ENCODE measurements at regions not wholly inside any gene's neighbourhood (a gene's known extent, or its start where the extent isn't known, plus 50 kb on each side); places are given as distances from the start of the nearest gene placed in this dataset.

- peak in 5 of 8 experiments; percentile 67 to 83 (median 77) for ATAC-seq (replicated peaks in 6 of 8)
- Histone ChIP-seq H3K4me1 (replicated peaks in 1 of 2) (peaks cover 0 to 19% of the 10 kb centered on the region in 2 donors), H3K27ac (no peak overlapping the region), H3K4me3 (no peak overlapping the region)
- 0 to 80% (median 38%) methylated on average over 1 of the region's 1 CpG; no CpG with 5 or more reads in 3 of the 10 experiments for WGBS, 10 experiments
- in situ Hi-C loops (cut with MboI; ENCODE audit: low pct_unique_long_range_greater_than_20kb in 2 of 9, low sequenced_read_pairs in 9 of 9, unreplicated experiment in 9 of 9), result no loop called here
Observed at GRCh38 chr12:75591628-75592027, 80.2 kb upstream of the KRR1 start.

GRCh38 chr12:75589801-75590200, 78.4 kb upstream of the KRR1 start:
- WGBS, 10 experiments, result 0 to 100% (median 85%) methylated on average over 1 to 2 of the region's 2 CpGs
- Histone ChIP-seq H3K4me3 (no peak overlapping the region), H3K4me1 (replicated peaks in 1 of 2) (peaks cover 0 to 21% of the 10 kb centered on the region in 2 donors), H3K27ac (no peak overlapping the region)
- in situ Hi-C loops (cut with MboI; ENCODE audit: low pct_unique_long_range_greater_than_20kb in 2 of 9, low sequenced_read_pairs in 9 of 9, unreplicated experiment in 9 of 9), result no loop called here
- no peak for ATAC-seq (replicated peaks in 6 of 8)

- Histone ChIP-seq H3K4me1 (replicated peaks in 1 of 2) (peaks cover 0 to 29% of the 10 kb centered on the region in 2 donors), H3K27ac (no peak overlapping the region), H3K4me3 (no peak overlapping the region)
- in situ Hi-C loops (cut with MboI; ENCODE audit: low pct_unique_long_range_greater_than_20kb in 2 of 9, low sequenced_read_pairs in 9 of 9, unreplicated experiment in 9 of 9), result no loop called here
- no peak for ATAC-seq (replicated peaks in 6 of 8)
- WGBS, 10 experiments, result 70 to 100% (median 84%) methylated on average over 1 to 4 of the region's 4 CpGs
Observed at GRCh38 chr12:75587340-75588106, 76.1 kb upstream of the KRR1 start.

GRCh38 chr12:75585330-75585729, 73.9 kb upstream of the KRR1 start:
- peaks cover 0 to 11% of the 10 kb centered on the region in 2 donors for H3K4me1 ChIP-seq (replicated peaks in 1 of 2)
- no peak overlapping the region for H3K27ac ChIP-seq
- no peak overlapping the region for H3K4me3 ChIP-seq
- in situ Hi-C loops (cut with MboI; ENCODE audit: low pct_unique_long_range_greater_than_20kb in 2 of 9, low sequenced_read_pairs in 9 of 9, unreplicated experiment in 9 of 9), result no loop called here
- 49 to 100% (median 83%) methylated on average over 1 to 4 of the region's 4 CpGs for WGBS, 10 experiments
- ATAC-seq (replicated peaks in 6 of 8), result peak in 4 of 8 experiments; percentile 29 to 80 (median 63)

GRCh38 chr12:75583355-75583754, 71.9 kb upstream of the KRR1 start:
- Histone ChIP-seq H3K27ac (no peak overlapping the region), H3K4me3 (no peak overlapping the region), H3K4me1 (replicated peaks in 1 of 2) (peaks cover 0 to 11% of the 10 kb centered on the region in 2 donors)
- in situ Hi-C loops (cut with MboI; ENCODE audit: low pct_unique_long_range_greater_than_20kb in 2 of 9, low sequenced_read_pairs in 9 of 9, unreplicated experiment in 9 of 9), result no loop called here
- peak in 5 of 8 experiments; percentile 34 to 69 (median 48) for ATAC-seq (replicated peaks in 6 of 8)
- WGBS, 10 experiments, result 50 to 93% (median 73%) methylated on average over 1 to 3 of the region's 3 CpGs

GRCh38 chr12:75581515-75581914, 70.1 kb upstream of the KRR1 start:
- Histone ChIP-seq H3K4me1 (replicated peaks in 1 of 2) (peaks cover 0 to 11% of the 10 kb centered on the region in 2 donors), H3K27ac (no peak overlapping the region), H3K4me3 (no peak overlapping the region)
- no peak for ATAC-seq (replicated peaks in 6 of 8)
- 43 to 92% (median 60%) methylated on average over 1 to 3 of the region's 3 CpGs; no CpG with 5 or more reads in 1 of the 10 experiments for WGBS, 10 experiments
- in situ Hi-C loops (cut with MboI; ENCODE audit: low pct_unique_long_range_greater_than_20kb in 2 of 9, low sequenced_read_pairs in 9 of 9, unreplicated experiment in 9 of 9), result no loop called here

- Histone ChIP-seq H3K4me3 (no peak overlapping the region), H3K27ac (no peak overlapping the region), H3K4me1 (replicated peaks in 1 of 2) (peaks cover 0 to 8% of the 10 kb centered on the region in 2 donors)
- ATAC-seq (replicated peaks in 6 of 8), result no peak
- in situ Hi-C loops (cut with MboI; ENCODE audit: low pct_unique_long_range_greater_than_20kb in 2 of 9, low sequenced_read_pairs in 9 of 9, unreplicated experiment in 9 of 9), result no loop called here
- 70 to 91% (median 80%) methylated on average over 1 to 3 of the region's 3 CpGs; no CpG with 5 or more reads in 1 of the 10 experiments for WGBS, 10 experiments
Observed at GRCh38 chr12:75579552-75579951, 68.1 kb upstream of the KRR1 start.

GRCh38 chr12:75578546-75578945, 67.1 kb upstream of the KRR1 start:
- no peak overlapping the region for H3K27ac ChIP-seq
- peaks cover 0 to 5% of the 10 kb centered on the region in 2 donors for H3K4me1 ChIP-seq (replicated peaks in 1 of 2)
- in situ Hi-C loops (cut with MboI; ENCODE audit: low pct_unique_long_range_greater_than_20kb in 2 of 9, low sequenced_read_pairs in 9 of 9, unreplicated experiment in 9 of 9), result no loop called here
- no peak for ATAC-seq (replicated peaks in 6 of 8)
- no peak overlapping the region for H3K4me3 ChIP-seq
- 42 to 100% (median 90%) methylated on average over 2 of the region's 2 CpGs; no CpG with 5 or more reads in 1 of the 10 experiments for WGBS, 10 experiments

GRCh38 chr12:75577812-75578211, 66.4 kb upstream of the KRR1 start:
- 71 to 100% (median 93%) methylated on average over 1 to 5 of the region's 5 CpGs; no CpG with 5 or more reads in 2 of the 10 experiments for WGBS, 10 experiments
- Histone ChIP-seq H3K4me3 (no peak overlapping the region), H3K4me1 (replicated peaks in 1 of 2) (no peaks in the 10 kb centered on the region), H3K27ac (no peak overlapping the region)
- ATAC-seq (replicated peaks in 6 of 8), result peak in 3 of 8 experiments; percentile 82 to 91 (median 90)
- in situ Hi-C loops (cut with MboI; ENCODE audit: low pct_unique_long_range_greater_than_20kb in 2 of 9, low sequenced_read_pairs in 9 of 9, unreplicated experiment in 9 of 9), result no loop called here

GRCh38 chr12:75571656-75572205, 60.3 kb upstream of the KRR1 start:
- no peak overlapping the region for H3K4me3 ChIP-seq
- ATAC-seq (replicated peaks in 6 of 8), result no peak
- in situ Hi-C loops (cut with MboI; ENCODE audit: low pct_unique_long_range_greater_than_20kb in 2 of 9, low sequenced_read_pairs in 9 of 9, unreplicated experiment in 9 of 9), result loop anchor here in 1 of 9 experiments (25.0 kb wide), 1 partner anchor 466 kb away; the partner anchor contains the start of gene PHLDA1
- H3K4me1 ChIP-seq (replicated peaks in 1 of 2), result peaks cover 2 to 5% of the 10 kb centered on the region in 2 donors
- H3K27ac ChIP-seq, result no peak overlapping the region
- WGBS, 10 experiments, result 35 to 100% (median 93%) methylated on average over 1 to 2 of the region's 2 CpGs; no CpG with 5 or more reads in 3 of the 10 experiments

GRCh38 chr12:75571204-75571603, 59.8 kb upstream of the KRR1 start:
- Histone ChIP-seq H3K4me3 (no peak overlapping the region), H3K4me1 (replicated peaks in 1 of 2) (peaks cover 2 to 5% of the 10 kb centered on the region in 2 donors), H3K27ac (no peak overlapping the region)
- 17 to 80% (median 66%) methylated on average over 1 to 3 of the region's 3 CpGs; no CpG with 5 or more reads in 2 of the 10 experiments for WGBS, 10 experiments
- in situ Hi-C loops (cut with MboI; ENCODE audit: low pct_unique_long_range_greater_than_20kb in 2 of 9, low sequenced_read_pairs in 9 of 9, unreplicated experiment in 9 of 9), result loop anchor here in 1 of 9 experiments (25.0 kb wide), 1 partner anchor 466 kb away; the partner anchor contains the start of gene PHLDA1
- no peak for ATAC-seq (replicated peaks in 6 of 8)

- Histone ChIP-seq H3K27ac (no peak overlapping the region), H3K4me1 (replicated peaks in 1 of 2) (peaks cover 2 to 5% of the 10 kb centered on the region in 2 donors), H3K4me3 (no peak overlapping the region)
- ATAC-seq (replicated peaks in 6 of 8), result no peak
- in situ Hi-C loops (cut with MboI; ENCODE audit: low pct_unique_long_range_greater_than_20kb in 2 of 9, low sequenced_read_pairs in 9 of 9, unreplicated experiment in 9 of 9), result loop anchor here in 1 of 9 experiments (25.0 kb wide), 1 partner anchor 468 kb away; the partner anchor contains the start of gene PHLDA1
- 56 to 100% (median 87%) methylated on average over 1 to 3 of the region's 3 CpGs; no CpG with 5 or more reads in 1 of the 10 experiments for WGBS, 10 experiments
Observed at GRCh38 chr12:75568801-75569200, 57.4 kb upstream of the KRR1 start.

GRCh38 chr12:75568393-75568792, 57.0 kb upstream of the KRR1 start:
- ATAC-seq (replicated peaks in 6 of 8), result peak in 1 of 8 experiments; percentile 64
- in situ Hi-C loops (cut with MboI; ENCODE audit: low pct_unique_long_range_greater_than_20kb in 2 of 9, low sequenced_read_pairs in 9 of 9, unreplicated experiment in 9 of 9), result loop anchor here in 1 of 9 experiments (25.0 kb wide), 1 partner anchor 469 kb away; the partner anchor contains the start of gene PHLDA1
- 10 to 100% (median 73%) methylated on average over 1 to 4 of the region's 4 CpGs for WGBS, 10 experiments

More at GRCh38 chr12:75568393-75568792, 57.0 kb upstream of the KRR1 start:
- Histone ChIP-seq H3K4me3 (no peak overlapping the region), H3K4me1 (replicated peaks in 1 of 2) (peaks cover 2 to 5% of the 10 kb centered on the region in 2 donors), H3K27ac (no peak overlapping the region)
